K562 (cell line): ENCODE measurements at regions not wholly inside any gene's neighbourhood (a gene's known extent, or its start where the extent isn't known, plus 50 kb on each side); places are given as distances from the start of the nearest gene placed in this dataset.
"Not testable (repeated sequence)": the region's sequence is repeated elsewhere in the genome, so short reads cannot be mapped to it uniquely, and the experiment has no call there.

Experiments
- ATAC-seq: fragments of 200-7000 bp; cut with Tn5 transposase; 3 replicates; pipeline ENCODE4 v1.9.1; 2020; ENCODE audit warnings: moderate library complexity
- BruUV-seq: library from RNA; stranded (reverse); fragments of 400-500 nt; replicated peaks from 2 replicates; lab custom pipeline; 2021; lab: Mats Ljungman, UMichigan
- CTCF ChIA-PET: fragments of 300-600 bp; formaldehyde crosslinking; extraction: SDS; loops from one replicate; lab custom pipeline; 2021; ENCODE audit warnings: low intra/inter-chr PET ratio; lab: Yijun Ruan, JAX
- POLR2A ChIA-PET: fragments of 300-600, 350-650 bp; sonication (Branson Sonifier 250); formaldehyde crosslinking; extraction: SDS; loops from one replicate; lab custom pipeline; 2021; ENCODE audit warnings: antibody characterized with exemption, inconsistent platforms; lab: Yijun Ruan, JAX
- DNase-seq, 4 experiments: peaks; one replicate each; pipeline versions ENCODE4 v3.0.0 to v3.0.0-alpha.2; 2011 to 2018; ENCODE audit warnings: low spot score in 3 of 4, mixed read lengths in 3 of 4; ENCODE audit errors: extremely low read depth in 1 of 4
- FAIRE-seq: peaks from 2 replicates; lab custom pipeline; 2011; peaks lifted over from hg19 to GRCh38; lab: Jason Lieb, UNC
- H2AFZ ChIP-seq: 2 replicates; pipeline ENCODE4 v1.6.0; 2011; ENCODE audit warnings: low read depth, low read length, control low read depth, inconsistent platforms
- H3K27ac ChIP-seq: fragments of 200-600 bp; 3 replicates; pipeline ENCODE4 v1.8.0; 2011; ENCODE audit warnings: low read depth, mild to moderate bottlenecking, control low read depth, inconsistent platforms, low read length, moderate library complexity, mixed read lengths; ENCODE audit errors: extremely low read depth
- H3K27me3 ChIP-seq, 2 experiments: fragments of 300-600 bp in 1 of 2; 2 replicates in 1 of 2; 3 replicates in 1 of 2; pipeline versions ENCODE4 v1.6.0 to v1.8.0; 2011; ENCODE audit warnings: inconsistent platforms in 2 of 2, low read length in 2 of 2, mild to moderate bottlenecking in 1 of 2, mixed read lengths in 1 of 2, moderate library complexity in 1 of 2; ENCODE audit not compliant: control insufficient read depth in 2 of 2, insufficient read depth in 2 of 2
- H3K36me3 ChIP-seq: fragments of 300-600 bp; 3 replicates; pipeline ENCODE4 v1.8.0; 2011; ENCODE audit warnings: mild to moderate bottlenecking, low read length, inconsistent platforms; ENCODE audit not compliant: control insufficient read depth, insufficient read depth
- H3K4me1 ChIP-seq, 2 experiments: fragments of 200-600 bp in 1 of 2; replicated peaks in 1 of 2; 2 replicates in 1 of 2; 3 replicates in 1 of 2; pipeline versions ENCODE4 v1.5.1 to v1.8.0; 2011; ENCODE audit warnings: inconsistent platforms in 2 of 2, low read length in 2 of 2, mild to moderate bottlenecking in 1 of 2, mixed read lengths in 1 of 2, moderate library complexity in 1 of 2; ENCODE audit not compliant: control insufficient read depth in 2 of 2, insufficient read depth in 2 of 2
- H3K4me2 ChIP-seq: 2 replicates; pipeline ENCODE4 v1.6.1; 2011; ENCODE audit warnings: low read length, control low read depth, inconsistent platforms, mixed read lengths; ENCODE audit not compliant: insufficient read depth
- H3K4me3 ChIP-seq: fragments of 200-600 bp; sonication (generic), shearing (Covaris generic); 2 replicates; pipeline ENCODE4 v1.5.1; 2016; ENCODE audit warnings: control low read depth, inconsistent platforms
- H3K79me2 ChIP-seq: fragments of 200-600 bp; 3 replicates; pipeline ENCODE4 v1.8.0; 2011; ENCODE audit warnings: low read length, inconsistent platforms; ENCODE audit not compliant: control insufficient read depth, insufficient read depth
- H3K9ac ChIP-seq, 2 experiments: 2 replicates each; pipeline versions ENCODE4 v1.6.0 to v1.6.1; 2011; ENCODE audit warnings: low read depth in 2 of 2, low read length in 2 of 2, control low read depth in 1 of 2, inconsistent platforms in 1 of 2, mild to moderate bottlenecking in 1 of 2, mixed read lengths in 1 of 2; ENCODE audit not compliant: insufficient read depth in 1 of 2
- H3K9me1 ChIP-seq: one replicate; pipeline ENCODE4 v1.6.0; 2011; ENCODE audit warnings: inconsistent platforms, mild to moderate bottlenecking, low read length, moderate library complexity; ENCODE audit not compliant: control insufficient read depth, insufficient read depth
- H3K9me3 ChIP-seq: replicated peaks from 2 replicates; pipeline ENCODE4 v1.5.1; 2011; ENCODE audit warnings: low read depth, low read length, inconsistent platforms; ENCODE audit not compliant: control insufficient read depth, insufficient read depth
- H4K20me1 ChIP-seq: replicated peaks from 2 replicates; pipeline ENCODE4 v1.6.1; 2011; ENCODE audit warnings: low read length, inconsistent platforms, mixed read lengths; ENCODE audit not compliant: control insufficient read depth, insufficient read depth
- CBX5 ChIP-seq: IDR thresholded peaks from 2 replicates; pipeline ENCODE4 v1.6.1; 2014; ENCODE audit warnings: low read depth, borderline replicate concordance
- CEBPG ChIP-seq, 3 experiments: fragments of 200-800 bp in 1 of 3; sonication (Bioruptor generic) in 1 of 3; sonication (generic) in 1 of 3; formaldehyde crosslinking in 1 of 3; IDR thresholded peaks in 2 of 3; conservative IDR thresholded peaks in 1 of 3; 2 replicates each; pipeline versions ENCODE4 v1.6.1 to v1.8.0; 2016 to 2022; ENCODE audit warnings: missing compliant biosample characterization in 2 of 3, missing genetic modification characterization in 2 of 3, mild to moderate bottlenecking in 1 of 3, missing genetic modification reagents in 1 of 3
- CSDE1 ChIP-seq, 2 experiments: fragments of 450-650 bp; IDR thresholded peaks; 2 replicates each; pipeline ENCODE4 v1.6.1; 2016; ENCODE audit warnings: mild to moderate bottlenecking in 1 of 2
- E2F1 ChIP-seq: sonication (generic); formaldehyde crosslinking; IDR thresholded peaks from 2 replicates; pipeline ENCODE4 v1.8.1; 2023; ENCODE audit warnings: mild to moderate bottlenecking, missing genetic modification reagents, moderate library complexity
- E2F3 ChIP-seq: fragments of 250-450 bp; sonication (Bioruptor Pico); IDR thresholded peaks from 2 replicates; pipeline ENCODE4 v1.4.0; 2020; ENCODE audit warnings: mild to moderate bottlenecking
- PKNOX1 ChIP-seq: fragments of 450-650 bp; IDR thresholded peaks from 2 replicates; pipeline ENCODE4 v1.6.1; 2016
- PPARD ChIP-seq: fragments of 250-450 bp; sonication (Bioruptor Pico); IDR thresholded peaks from 2 replicates; pipeline ENCODE4 v1.8.0; 2022; ENCODE audit warnings: inconsistent platforms, mild to moderate bottlenecking, moderate library complexity
- SRSF3 ChIP-seq: fragments of 200-400 bp; formaldehyde crosslinking; IDR thresholded peaks from 2 replicates; pipeline ENCODE4 v1.6.1; 2016; ENCODE audit warnings: mild to moderate bottlenecking, low read length, moderate library complexity; ENCODE audit not compliant: insufficient read depth
- ZNF121 ChIP-seq: sonication (generic); formaldehyde crosslinking; conservative IDR thresholded peaks from 2 replicates; pipeline ENCODE4 v1.8.0; 2022; ENCODE audit warnings: missing genetic modification reagents
- ZNF398 ChIP-seq: fragments of 250-450 bp; sonication (Bioruptor Pico); IDR thresholded peaks from 2 replicates; pipeline ENCODE4 v1.8.0; 2021; ENCODE audit warnings: moderate library complexity, mild to moderate bottlenecking, inconsistent platforms
- WGBS: fragments of 100-300 bp; shearing (Covaris generic); methylation state at CpG from one replicate; pipeline ENCODE4 v1.1.6; 2016; ENCODE audit warnings: low coverage, mixed read lengths; ENCODE audit not compliant: insufficient coverage; ENCODE audit errors: missing lambda C conversion rate; 5-methylcytosine and 5-hydroxymethylcytosine counted together
- in situ Hi-C: fragments of 300-500 bp; cut with MboI; formaldehyde crosslinking; loops from 4 replicates; pipeline ENCODE4 v1.15.0; 2018; ENCODE audit warnings: inconsistent platforms, mixed read lengths
- intact Hi-C: fragments of 100-400 bp; cut with micrococcal nuclease; formaldehyde crosslinking; loops from 2 replicates; pipeline ENCODE4 v1.14.2; 2022

- TF ChIP-seq CEBPG (CRISPR knock-in tag; IDR thresholded peaks at IDR 0.05) (no peak), CEBPG (tag; conservative IDR thresholded peaks at IDR 0.05 in 1 of 2, IDR thresholded peaks at IDR 0.05 in 1 of 2) (no peak), ZNF121 (no peak), E2F3 (CRISPR knock-in tag) (no peak), ZNF398 (no peak), E2F1 (no peak), PKNOX1 (no peak), SRSF3 (no peak), PPARD (no peak), CBX5 (no peak), CSDE1 (IDR thresholded peaks at IDR 0.05) (no peak)
- Histone ChIP-seq H3K9me3 (no peaks in the 10 kb centered on the region), H2AFZ (no peak overlapping the region), H3K27me3 (no peaks in the 10 kb centered on the region), H3K27ac (no peak overlapping the region), H3K4me2 (no peak overlapping the region), H3K36me3 (no peaks in the 10 kb centered on the region), H3K79me2 (no peaks in the 10 kb centered on the region), H3K9ac (no peak overlapping the region), H3K9me1 (no peaks in the 10 kb centered on the region), H3K4me3 (no peak overlapping the region), H4K20me1 (no peaks in the 10 kb centered on the region), H3K4me1 (no peaks in the 10 kb centered on the region)
- in situ Hi-C loops (no loop called here), intact Hi-C loops (no loop called here)
- 57% methylated on average over 29 of the region's 39 CpGs for WGBS
- FAIRE-seq (no peak), ATAC-seq (no peak), DNase-seq (no peak)
- ChIA-PET POLR2A (no interaction called here), CTCF (no interaction called here)
- BruUV-seq: no TSS peak
Observed at GRCh38 chr13:18628428-18628827, 553.2 kb downstream of the TUBA3C start.

GRCh38 chr13:18624061-18624460 is 557.6 kb downstream of the TUBA3C start:
- CTCF ChIA-PET, POLR2A ChIA-PET, DNase-seq, H3K27me3 ChIP-seq, H3K9me3 ChIP-seq, H2AFZ ChIP-seq, H3K4me2 ChIP-seq, in situ Hi-C loops, H4K20me1 ChIP-seq, H3K4me3 ChIP-seq, H3K4me1 ChIP-seq, H3K9ac ChIP-seq, intact Hi-C loops, H3K79me2 ChIP-seq, BruUV-seq, ATAC-seq, H3K36me3 ChIP-seq, FAIRE-seq, H3K9me1 ChIP-seq, H3K27ac ChIP-seq: not testable (repeated sequence)
- 0% methylated on average over 2 of the region's 4 CpGs for WGBS
